DND-41 (cell line): ENCODE measurements at regions not wholly inside any gene's neighbourhood (a gene's known extent, or its start where the extent isn't known, plus 50 kb on each side); places are given as distances from the start of the nearest gene placed in this dataset.

Experiments
- EZH2 ChIP-seq: IDR thresholded peaks from 3 replicates; pipeline ENCODE4 v1.6.1; 2012; ENCODE audit warnings: borderline replicate concordance, low read depth, mild to moderate bottlenecking, moderate library complexity, low read length, inconsistent platforms; ENCODE audit not compliant: severe bottlenecking
- TF ChIP-seq, protein P1 (sequence below): IDR thresholded peaks from 2 replicates; pipeline ENCODE4 v1.5.1; 2012; ENCODE audit warnings: borderline replicate concordance, low read length, moderate library complexity, mild to moderate bottlenecking; ENCODE audit not compliant: poor library complexity, severe bottlenecking; ENCODE audit errors: extremely low read depth

DNA sequence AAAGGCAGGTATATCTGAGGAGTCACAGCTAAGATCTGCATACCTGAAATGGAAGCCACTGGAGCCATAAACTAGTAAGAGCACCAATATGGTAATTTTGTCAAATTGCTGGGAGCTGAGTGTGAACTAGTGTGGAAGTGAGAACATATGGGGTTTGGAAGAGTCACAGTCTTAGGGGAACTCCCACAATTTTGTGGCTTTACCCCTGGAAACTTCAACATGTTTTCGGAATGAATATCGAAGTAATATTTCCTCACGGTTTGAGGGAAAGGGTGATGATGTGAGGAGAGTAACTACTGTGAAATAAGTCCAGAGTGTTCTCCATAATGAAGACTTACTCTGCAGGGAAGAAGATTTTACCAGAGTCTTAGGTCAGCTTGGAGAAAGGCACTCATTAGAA is 565.9 kb downstream of the RIT2 start:
- TF ChIP-seq, protein P1, sequence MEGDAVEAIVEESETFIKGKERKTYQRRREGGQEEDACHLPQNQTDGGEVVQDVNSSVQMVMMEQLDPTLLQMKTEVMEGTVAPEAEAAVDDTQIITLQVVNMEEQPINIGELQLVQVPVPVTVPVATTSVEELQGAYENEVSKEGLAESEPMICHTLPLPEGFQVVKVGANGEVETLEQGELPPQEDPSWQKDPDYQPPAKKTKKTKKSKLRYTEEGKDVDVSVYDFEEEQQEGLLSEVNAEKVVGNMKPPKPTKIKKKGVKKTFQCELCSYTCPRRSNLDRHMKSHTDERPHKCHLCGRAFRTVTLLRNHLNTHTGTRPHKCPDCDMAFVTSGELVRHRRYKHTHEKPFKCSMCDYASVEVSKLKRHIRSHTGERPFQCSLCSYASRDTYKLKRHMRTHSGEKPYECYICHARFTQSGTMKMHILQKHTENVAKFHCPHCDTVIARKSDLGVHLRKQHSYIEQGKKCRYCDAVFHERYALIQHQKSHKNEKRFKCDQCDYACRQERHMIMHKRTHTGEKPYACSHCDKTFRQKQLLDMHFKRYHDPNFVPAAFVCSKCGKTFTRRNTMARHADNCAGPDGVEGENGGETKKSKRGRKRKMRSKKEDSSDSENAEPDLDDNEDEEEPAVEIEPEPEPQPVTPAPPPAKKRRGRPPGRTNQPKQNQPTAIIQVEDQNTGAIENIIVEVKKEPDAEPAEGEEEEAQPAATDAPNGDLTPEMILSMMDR: no peak
- no peak for TF ChIP-seq EZH2
